Tibial artery (tissue), 4 donors: ENCODE measurements at regions not wholly inside any gene's neighbourhood (a gene's known extent, or its start where the extent isn't known, plus 50 kb on each side); places are given as distances from the start of the nearest gene placed in this dataset.

Experiments
- DNase-seq, 2 donors: peaks; one replicate each; pipeline ENCODE4 v3.0.0-alpha.2; 2019
- H3K27ac ChIP-seq, 2 donors: fragments of 200-600 bp; sonication (generic) in 1 of 2; 1 replicate in 1 of 2; 2 replicates in 1 of 2; pipeline ENCODE4 v1.5.1; 2018 to 2019; ENCODE audit warnings: mild to moderate bottlenecking in 1 of 2
- H3K27me3 ChIP-seq, 2 donors: fragments of 200-600 bp; sonication (generic) in 1 of 2; one replicate each; pipeline versions ENCODE4 v1.5.1 to v1.6.0; 2016 to 2019
- H3K36me3 ChIP-seq, 3 donors: fragments of 200-600 bp; sonication (generic) in 2 of 3; one replicate each; pipeline ENCODE4 v1.5.1; 2016 to 2019; ENCODE audit warnings: mild to moderate bottlenecking in 2 of 3
- H3K4me1 ChIP-seq, 4 donors: fragments of 200-600 bp; sonication (generic) in 2 of 4; 1 replicate in 3 of 4; 2 replicates in 1 of 4; pipeline ENCODE4 v1.5.1; 2016 to 2019
- H3K4me3 ChIP-seq, 2 donors: fragments of 200-600 bp; sonication (generic) in 1 of 2; 1 replicate in 1 of 2; 2 replicates in 1 of 2; pipeline ENCODE4 v1.5.1; 2018 to 2019; ENCODE audit warnings: mild to moderate bottlenecking in 2 of 2
- H3K9me3 ChIP-seq, 3 donors: fragments of 200-600 bp; sonication (generic) in 1 of 3; one replicate each; pipeline ENCODE4 v1.5.1; 2016 to 2019
- CTCF ChIP-seq, 2 experiments: fragments of 200-600 bp in 1 of 2; fragments of 450-650 bp in 1 of 2; IDR thresholded peaks; one replicate each; pipeline ENCODE4 v1.5.1; 2017 to 2019; ENCODE audit warnings: antibody characterized with exemption in 2 of 2, mild to moderate bottlenecking in 1 of 2, moderate library complexity in 1 of 2
- intact Hi-C: fragments of 100-400 bp; cut with DNase I; formaldehyde crosslinking; loops from one replicate; pipeline ENCODE4 v1.15.0; 2023; ENCODE audit warnings: low total_unique reads

GRCh38 chr4:74598611-74599325 is 153.8 kb downstream of the AREG start:
- no peak for TF ChIP-seq CTCF (IDR thresholded peaks at IDR 0.05)
- Histone ChIP-seq H3K27ac (no peak overlapping the region), H3K27me3 (no peaks in the 10 kb centered on the region), H3K36me3 (no peaks in the 10 kb centered on the region), H3K4me1 (no peaks in the 10 kb centered on the region), H3K9me3 (no peaks in the 10 kb centered on the region), H3K4me3 (no peak overlapping the region)
- intact Hi-C loops: no loop called here
- DNase-seq: no peak

GRCh38 chr4:74603186-74603585 is 158.2 kb downstream of the AREG start:
- DNase-seq: no peak
- no peak for TF ChIP-seq CTCF (IDR thresholded peaks at IDR 0.05)
- Histone ChIP-seq H3K27me3 (no peaks in the 10 kb centered on the region), H3K36me3 (no peaks in the 10 kb centered on the region), H3K4me3 (no peak overlapping the region), H3K4me1 (no peaks in the 10 kb centered on the region), H3K27ac (no peak overlapping the region), H3K9me3 (no peaks in the 10 kb centered on the region)
- intact Hi-C loops: no loop called here

- Histone ChIP-seq H3K4me1 (no peaks in the 10 kb centered on the region), H3K4me3 (no peak overlapping the region), H3K27ac (no peak overlapping the region), H3K9me3 (no peaks in the 10 kb centered on the region), H3K27me3 (no peaks in the 10 kb centered on the region), H3K36me3 (no peaks in the 10 kb centered on the region)
- DNase-seq: no peak
- TF ChIP-seq CTCF (IDR thresholded peaks at IDR 0.05): no peak
- intact Hi-C loops: no loop called here
Measured at GRCh38 chr4:74608151-74608949, 163.4 kb downstream of the AREG start.

GRCh38 chr4:74610491-74610890 is 165.6 kb downstream of the AREG start:
- no peaks in the 10 kb centered on the region for H3K36me3 ChIP-seq
- no peaks in the 10 kb centered on the region for H3K9me3 ChIP-seq
- no peak for TF ChIP-seq CTCF (IDR thresholded peaks at IDR 0.05)
- no peaks in the 10 kb centered on the region for H3K4me1 ChIP-seq
- no peak overlapping the region for H3K4me3 ChIP-seq
- no peaks in the 10 kb centered on the region for H3K27me3 ChIP-seq
- no peak for DNase-seq
- H3K27ac ChIP-seq: no peak overlapping the region
- intact Hi-C loops: no loop called here

- no peak overlapping the region for H3K4me3 ChIP-seq
- H3K36me3 ChIP-seq: no peaks in the 10 kb centered on the region
- intact Hi-C loops: no loop called here
- no peak overlapping the region for H3K27ac ChIP-seq
- no peak for DNase-seq
- no peaks in the 10 kb centered on the region for H3K27me3 ChIP-seq
- TF ChIP-seq CTCF (IDR thresholded peaks at IDR 0.05): no peak
- H3K9me3 ChIP-seq: no peaks in the 10 kb centered on the region
- no peaks in the 10 kb centered on the region for H3K4me1 ChIP-seq
Measured at GRCh38 chr4:74612837-74613236, 167.9 kb downstream of the AREG start.
